ENCODE measurements at regions not wholly inside any gene's neighbourhood (a gene's known extent, or its start where the extent isn't known, plus 50 kb on each side); places are given as distances from the start of the nearest gene placed in this dataset.
"Not testable (repeated sequence)": the region's sequence is repeated elsewhere in the genome, so short reads cannot be mapped to it uniquely, and the experiment has no call there.

DNA sequence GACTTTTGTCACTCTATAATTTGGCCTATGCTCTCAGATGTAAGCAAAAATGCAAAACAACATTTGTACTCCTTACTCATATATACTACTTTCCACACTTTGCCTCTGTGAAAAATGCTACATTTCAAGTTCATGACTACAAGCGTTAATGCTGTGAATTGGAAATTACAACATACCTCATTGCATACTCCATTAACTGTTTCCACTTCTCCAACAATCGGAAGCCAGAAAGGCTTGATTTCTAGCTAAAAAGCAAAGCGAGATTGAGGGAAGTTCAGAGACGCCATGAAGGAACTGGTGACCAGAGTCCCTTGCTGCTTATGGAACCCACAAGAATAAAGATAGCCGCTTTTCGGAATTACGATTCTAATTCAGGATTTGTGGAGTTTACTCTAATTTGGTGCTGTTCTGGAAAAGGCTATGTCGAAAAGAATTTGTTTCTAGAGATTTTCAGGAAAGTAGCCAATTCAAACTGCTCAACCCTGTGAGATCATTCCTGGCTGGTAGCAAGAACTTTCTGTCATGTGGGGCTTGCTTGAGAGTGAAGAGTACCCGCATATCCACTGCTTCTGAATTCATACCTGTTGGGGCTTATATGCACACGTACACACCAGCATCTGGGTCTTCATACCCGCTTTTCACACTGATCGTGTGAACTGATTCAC, 98.0 kb upstream of the CITED2 start:
- in situ Hi-C loops (cut with HindIII; ENCODE audit: low sequenced_read_pairs), result no loop called here

DNA sequence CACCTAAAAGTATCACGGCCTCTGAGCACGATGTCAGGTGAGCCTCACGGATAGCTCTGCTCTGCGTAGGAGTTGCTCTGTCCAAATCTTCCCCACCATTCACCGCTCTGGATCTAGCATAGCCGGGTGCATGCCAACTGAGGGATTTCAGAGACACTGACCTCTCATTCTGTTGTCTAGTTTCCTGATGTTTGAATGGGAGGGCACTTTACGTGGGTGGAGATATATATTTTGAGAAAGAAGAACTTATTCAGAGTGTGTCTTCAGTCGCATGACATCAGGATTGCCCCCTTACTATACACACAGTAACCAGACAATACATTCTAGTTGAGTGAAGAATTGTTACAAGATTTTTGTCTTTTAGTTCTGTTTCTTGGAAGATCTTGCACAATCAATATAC, 96.5 kb upstream of the CITED2 start:
- in situ Hi-C loops (cut with HindIII; ENCODE audit: low sequenced_read_pairs), result no loop called here

DNA sequence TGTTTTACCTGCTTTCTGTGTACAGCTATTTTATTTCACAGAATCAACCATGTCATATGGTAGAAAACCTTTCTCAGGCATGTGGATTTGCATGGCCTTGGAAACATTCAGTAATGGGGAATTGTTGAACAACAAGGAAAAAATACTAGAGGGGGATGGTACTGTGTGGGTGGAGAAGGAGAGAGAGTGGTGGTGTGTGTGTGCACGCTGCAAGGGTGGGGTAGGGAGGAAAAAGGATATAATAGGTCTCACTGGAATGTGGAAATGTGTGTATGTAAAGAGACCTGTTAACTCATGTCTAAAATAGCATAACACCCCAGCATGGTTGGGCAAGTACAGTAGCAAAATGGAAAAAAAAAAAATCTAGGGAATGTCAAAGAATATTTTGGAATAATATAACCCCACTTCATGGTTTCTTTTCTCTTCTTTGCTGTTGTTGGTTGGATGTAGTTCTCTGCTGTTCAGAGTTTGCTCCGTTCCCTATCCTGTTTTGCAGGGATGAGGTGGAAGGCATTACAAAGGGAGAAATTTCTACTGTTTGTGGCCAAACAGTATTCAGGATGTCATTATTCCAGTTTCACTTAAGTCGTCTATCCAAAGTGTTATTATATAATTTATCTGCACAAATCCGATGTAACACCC, 93.9 kb upstream of the CITED2 start:
- in situ Hi-C loops (cut with HindIII; ENCODE audit: low sequenced_read_pairs), result loop anchor here (5.0 kb wide), 1 partner anchor 41 kb away; no protein-coding TSS in a partner anchor

DNA sequence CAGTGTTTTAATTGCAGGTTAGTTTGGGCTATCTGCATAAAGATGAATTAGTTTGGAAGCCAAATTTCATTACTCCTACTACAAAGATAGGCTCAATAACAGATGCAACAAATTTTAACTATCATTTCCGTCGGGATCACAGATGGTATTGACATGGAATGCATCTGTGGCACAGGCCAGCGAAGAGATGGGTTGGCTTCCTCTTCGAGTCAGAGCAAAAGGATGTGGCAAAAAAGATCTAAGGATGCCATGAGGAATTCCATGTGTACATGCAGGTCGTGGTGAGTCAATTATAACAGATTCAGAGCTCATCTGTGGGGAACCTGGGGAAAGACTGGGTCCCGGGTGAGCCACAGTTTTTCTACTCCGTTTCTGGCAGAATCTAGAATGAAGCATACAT, 83.0 kb upstream of the CITED2 start:
- in situ Hi-C loops (cut with HindIII; ENCODE audit: low sequenced_read_pairs), result no loop called here

DNA sequence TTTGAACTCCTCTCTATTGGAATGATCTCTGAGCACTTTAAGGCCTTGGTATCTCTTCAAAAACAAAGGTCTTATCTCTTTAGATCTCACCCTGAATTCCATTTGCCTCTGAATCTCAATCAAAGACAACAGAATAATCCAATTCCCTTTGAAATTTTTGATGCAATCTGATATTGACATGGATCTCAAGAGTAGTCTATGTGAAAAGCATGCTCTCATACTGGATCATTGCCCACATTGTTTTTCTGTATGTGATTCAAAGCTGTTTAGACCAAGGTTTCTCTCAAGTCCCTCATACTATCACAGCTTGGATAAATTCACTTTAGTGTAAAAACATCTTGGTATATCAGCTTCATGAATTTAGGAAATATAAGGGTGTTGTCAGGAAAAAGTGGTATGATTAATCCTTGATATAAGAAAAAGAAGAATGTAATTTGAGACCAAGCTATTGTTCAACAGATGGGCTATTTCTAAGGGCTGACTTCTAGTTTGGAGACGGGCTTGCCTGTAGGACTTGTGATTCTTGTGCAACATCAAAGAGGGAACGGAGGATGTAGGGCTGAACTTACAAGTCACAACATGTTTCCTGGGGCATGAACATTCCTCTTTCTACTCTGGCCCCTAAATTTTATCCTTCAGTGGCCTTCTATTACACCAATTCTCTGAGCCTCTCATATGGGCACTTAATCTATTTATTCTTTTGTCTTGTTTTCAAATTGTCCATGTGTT, 77.9 kb upstream of the CITED2 start:
- in situ Hi-C loops (cut with HindIII; ENCODE audit: low sequenced_read_pairs), result no loop called here

DNA sequence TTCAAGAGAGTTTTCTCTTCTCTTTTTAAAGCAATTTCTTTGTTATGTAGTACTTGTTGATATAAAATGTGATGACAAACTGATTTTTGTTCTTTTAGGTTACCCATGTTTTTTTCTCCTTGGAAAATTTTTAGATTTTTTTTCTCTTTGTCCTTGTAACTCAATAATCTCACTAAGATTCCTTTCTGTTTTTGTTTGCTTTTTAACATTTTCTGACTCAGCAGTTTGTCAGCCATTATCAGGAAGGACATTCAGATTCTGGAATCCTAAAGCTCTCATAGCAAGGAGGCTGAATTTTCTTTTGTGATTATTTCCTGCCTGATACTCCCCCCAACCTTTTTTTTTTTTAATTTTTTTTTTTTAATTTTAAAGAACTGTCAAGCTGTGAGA, 75.2 kb upstream of the CITED2 start:
- in situ Hi-C loops (cut with HindIII; ENCODE audit: low sequenced_read_pairs), result no loop called here

DNA sequence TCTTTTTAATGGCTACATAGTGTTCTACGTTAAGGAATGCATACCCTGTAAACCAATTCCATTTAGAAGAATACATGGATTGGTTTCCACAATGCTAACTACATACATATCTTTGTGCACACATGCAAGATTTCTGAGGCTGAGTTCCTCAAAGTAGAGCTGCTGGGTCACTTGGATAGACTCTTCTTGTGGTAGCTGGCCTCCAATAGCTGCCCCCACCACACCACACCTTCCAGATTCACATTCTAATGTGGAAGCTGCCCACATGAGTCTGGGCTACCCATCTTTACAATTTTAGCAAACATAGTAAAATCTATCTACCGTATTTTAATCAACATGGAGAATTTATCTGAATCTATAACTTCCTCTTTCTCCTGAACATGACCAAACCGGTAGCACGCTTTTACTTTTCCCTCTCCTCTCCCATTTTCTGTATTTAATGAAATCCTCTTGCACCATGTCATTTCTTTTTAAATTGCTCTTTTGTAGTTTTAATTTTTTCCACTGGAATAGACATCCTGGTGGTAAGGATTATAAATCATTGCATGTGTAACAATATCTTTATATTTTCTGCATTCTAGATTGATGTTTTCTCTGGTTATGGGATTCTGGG, 74.7 kb upstream of the CITED2 start:
- in situ Hi-C loops (cut with HindIII; ENCODE audit: low sequenced_read_pairs), result no loop called here

DNA sequence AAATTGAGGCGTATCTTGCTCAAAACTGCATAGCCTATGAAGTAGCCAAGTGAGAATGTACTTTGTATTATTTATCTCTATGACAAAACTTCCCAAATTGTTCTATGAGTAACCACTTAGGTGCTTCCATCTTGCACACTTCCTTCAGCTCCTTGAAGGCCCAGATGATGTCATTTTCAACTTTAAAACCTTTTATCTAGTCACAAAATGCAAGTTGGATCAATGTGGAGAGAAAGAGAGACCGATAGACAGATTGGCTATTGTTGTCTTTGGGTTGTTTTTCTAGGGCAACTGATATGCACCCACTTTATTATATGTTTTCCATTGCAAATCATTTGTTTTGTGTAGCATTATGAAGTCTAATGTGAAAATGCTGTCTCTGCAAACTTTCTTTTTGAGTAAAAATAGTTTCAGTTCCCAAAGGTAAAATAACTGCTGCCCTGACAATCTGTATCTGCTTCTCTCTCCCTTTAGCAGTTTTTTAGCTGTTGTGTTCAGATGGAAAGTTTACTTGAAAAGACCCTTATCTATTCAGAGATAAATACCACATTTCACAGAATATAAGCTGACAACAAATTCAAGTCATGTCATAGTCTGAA, 73.7 kb upstream of the CITED2 start:
- in situ Hi-C loops (cut with HindIII; ENCODE audit: low sequenced_read_pairs), result no loop called here

DNA sequence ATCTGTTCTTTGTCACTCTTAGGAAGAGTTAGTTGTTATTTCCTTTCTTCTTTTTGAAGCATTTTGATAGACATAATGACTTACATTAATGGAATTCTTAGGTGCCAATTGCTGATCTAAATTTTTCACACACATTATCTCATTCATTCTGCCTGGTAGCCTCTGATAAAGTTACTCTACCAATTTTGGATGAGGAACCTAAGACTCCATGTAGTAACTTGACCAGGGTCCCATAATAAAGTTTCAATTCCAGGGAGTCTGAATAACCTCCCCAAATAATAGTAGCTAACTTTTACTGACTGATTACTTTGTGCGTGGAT, 73.2 kb upstream of the CITED2 start:
- in situ Hi-C loops (cut with HindIII; ENCODE audit: low sequenced_read_pairs), result no loop called here

DNA sequence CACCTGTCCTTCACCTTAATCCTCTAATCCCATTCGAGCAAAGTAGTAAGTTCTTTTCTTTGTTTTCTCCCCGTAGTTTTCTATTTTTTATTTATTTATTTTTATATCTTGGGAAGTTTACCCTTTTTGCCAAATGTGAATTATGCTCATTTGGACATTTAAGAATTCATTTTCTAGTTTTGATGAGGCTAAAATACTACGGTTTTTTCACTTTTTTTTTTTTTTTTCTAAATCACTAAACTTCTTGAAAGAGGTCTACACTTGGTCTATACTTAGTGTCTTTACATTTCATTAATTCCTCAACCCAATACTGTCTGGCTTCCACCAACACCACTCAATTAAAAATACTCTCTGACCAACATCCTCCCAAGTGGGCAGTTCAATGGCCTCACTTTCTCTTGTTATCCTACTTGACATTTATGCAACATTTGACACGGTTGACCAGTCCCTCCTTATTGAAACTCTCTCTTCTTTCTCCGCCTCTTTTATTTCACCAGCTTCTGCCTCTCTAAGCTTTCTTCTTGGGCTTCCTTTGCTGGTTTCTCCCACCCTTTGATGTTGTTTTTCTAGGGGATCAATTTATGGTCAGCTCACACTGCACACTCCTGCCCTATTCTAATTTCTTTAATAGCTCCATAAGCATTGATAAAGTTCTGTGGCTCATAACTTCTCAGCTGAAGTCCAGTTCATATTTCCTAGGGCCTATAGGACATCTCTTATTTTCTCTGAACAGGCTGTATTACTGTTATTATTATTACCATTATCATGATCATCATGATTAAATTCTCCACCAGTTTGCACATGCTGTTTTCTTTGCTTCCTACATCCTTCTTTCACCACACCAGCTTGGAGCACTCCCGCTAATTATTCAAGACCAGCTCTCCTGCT, 72.6 kb upstream of the CITED2 start:
- in situ Hi-C loops (cut with HindIII; ENCODE audit: low sequenced_read_pairs), result no loop called here

DNA sequence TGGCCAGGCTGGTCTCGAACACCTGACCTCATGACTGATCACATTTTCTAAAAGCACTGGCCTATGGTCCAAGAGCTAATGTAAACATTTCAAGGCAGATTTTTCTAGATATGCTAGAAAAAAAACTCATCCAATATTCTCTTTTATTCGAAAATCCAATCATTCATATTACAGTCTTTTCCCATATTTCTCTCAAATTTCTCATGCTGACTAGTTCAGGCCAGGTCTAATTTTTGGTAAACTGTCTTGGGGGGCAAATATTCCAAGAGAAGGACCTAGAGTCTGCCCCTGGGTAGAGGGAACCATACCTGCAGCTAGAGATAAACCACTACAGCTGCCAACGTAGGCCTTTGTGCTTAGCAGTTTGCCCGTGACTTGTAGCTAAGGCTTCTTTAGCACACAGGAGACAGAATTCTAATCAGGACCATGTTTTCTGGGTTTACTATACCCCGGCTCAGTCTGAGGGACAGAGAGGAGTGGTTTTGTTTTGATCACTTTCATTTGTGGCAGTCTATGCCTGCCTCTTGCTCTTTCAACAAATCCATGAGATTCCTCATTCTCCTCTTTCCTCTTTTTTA, 71.8 kb upstream of the CITED2 start:
- in situ Hi-C loops (cut with HindIII; ENCODE audit: low sequenced_read_pairs), result no loop called here

DNA sequence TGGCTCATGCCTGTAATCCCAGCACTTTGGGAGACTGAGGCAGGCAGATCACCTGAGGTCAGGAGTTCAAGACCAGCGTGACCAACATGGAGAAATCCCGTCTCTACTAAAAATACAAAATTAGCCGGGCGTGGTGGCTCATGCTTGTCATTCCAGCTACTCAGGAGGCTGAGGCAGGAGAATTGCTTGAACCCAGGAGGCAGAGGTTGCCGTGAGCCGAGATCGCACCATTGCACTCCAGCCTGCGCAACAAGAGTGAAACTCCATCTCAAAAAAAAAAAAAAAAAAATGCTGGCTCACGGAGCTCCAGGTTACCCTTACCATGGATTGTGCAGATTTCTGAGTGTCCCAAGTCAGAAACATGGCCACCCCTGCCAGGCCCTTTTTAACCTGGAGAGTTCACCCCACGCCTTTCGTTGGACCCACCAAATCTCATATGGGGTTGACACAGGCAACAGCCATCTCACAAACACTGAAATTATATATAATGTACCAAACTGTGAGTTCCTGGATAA, 69.9 kb upstream of the CITED2 start:
- in situ Hi-C loops (cut with HindIII; ENCODE audit: low sequenced_read_pairs), result not testable (repeated sequence)

DNA sequence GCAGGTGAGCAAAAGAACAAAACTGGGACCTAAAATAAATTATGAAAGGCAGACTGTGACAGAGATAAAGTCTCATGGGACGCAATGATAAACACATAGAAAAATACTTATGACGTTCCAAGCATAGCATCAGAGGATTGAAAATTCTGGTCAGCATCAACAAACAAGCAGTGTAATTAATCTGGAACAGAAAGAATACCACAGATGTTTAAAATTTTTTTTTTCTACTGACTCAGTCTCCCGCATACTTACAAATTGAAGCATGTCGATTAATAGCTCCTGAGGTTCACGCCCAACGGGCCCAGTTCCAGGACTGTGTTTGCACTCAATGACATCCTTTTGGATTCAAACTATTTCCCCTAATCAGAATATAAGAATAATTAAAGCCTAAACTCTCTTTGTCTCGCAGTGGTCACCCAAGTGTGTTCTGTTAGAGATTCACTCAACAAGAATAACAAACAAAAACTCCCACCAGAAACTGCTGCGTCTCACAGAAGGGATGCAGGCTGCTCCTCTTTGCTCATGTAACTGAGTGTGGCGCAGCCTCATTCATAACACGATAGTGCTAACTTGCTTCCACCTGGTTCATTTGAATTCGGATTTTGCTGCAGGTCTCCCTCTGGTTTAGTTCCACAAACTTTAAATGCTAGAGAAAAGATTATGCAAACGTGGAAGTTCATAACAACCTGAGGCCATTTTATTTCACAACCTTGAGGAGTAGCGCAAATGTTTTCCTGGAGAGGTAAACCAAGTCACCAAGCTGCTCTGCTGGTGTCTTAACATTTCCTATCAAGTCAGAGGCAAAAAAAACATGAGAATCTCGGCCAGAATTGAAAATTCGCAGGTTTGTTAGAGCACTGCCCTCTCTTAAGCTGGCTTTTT, 69.0 kb upstream of the CITED2 start:
- in situ Hi-C loops (cut with HindIII; ENCODE audit: low sequenced_read_pairs), result no loop called here

DNA sequence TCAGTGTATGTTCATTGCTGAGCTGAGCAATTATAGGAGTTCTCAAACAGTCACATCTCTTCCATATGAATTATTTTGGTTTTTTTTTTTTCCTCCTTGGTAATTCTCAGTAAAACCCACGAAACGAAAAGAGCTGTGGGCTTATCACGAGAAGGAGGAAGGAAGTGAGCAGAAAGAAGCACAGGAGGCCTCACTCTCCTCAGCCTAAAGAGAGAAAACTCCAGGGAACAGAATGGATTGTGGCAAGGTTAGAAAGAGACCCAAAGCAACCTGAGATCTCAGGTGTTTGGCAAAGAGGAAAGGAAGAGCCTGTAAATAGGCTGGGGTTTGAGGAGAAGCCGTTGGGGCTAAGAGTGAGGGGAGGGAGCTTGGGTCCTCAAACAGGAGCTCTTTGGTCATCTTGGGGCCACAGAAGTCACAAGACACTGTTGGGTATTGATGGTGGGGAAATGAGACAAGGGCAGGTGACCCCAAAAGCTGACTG, 67.8 kb upstream of the CITED2 start:
- in situ Hi-C loops (cut with HindIII; ENCODE audit: low sequenced_read_pairs), result no loop called here

DNA sequence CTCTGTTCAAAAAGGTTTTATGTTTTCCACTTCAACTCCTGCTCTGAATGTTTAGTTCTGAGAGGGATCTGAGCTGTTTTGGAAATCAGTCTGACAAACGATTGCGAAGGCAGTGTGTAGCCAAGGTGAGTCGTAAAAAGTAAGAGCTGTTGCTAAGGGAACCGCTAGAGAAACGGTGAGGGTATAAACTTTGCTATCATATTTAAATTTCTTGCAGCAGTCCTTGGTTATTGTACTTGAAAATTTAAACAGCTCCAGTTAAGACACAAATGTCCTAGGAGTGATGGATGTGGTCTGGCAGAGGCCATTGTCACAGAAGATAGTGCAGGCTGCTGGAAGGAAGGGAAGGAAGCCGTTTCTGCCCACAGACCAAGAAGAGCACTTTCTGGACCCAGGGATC, 64.9 kb upstream of the CITED2 start:
- in situ Hi-C loops (cut with HindIII; ENCODE audit: low sequenced_read_pairs), result no loop called here

DNA sequence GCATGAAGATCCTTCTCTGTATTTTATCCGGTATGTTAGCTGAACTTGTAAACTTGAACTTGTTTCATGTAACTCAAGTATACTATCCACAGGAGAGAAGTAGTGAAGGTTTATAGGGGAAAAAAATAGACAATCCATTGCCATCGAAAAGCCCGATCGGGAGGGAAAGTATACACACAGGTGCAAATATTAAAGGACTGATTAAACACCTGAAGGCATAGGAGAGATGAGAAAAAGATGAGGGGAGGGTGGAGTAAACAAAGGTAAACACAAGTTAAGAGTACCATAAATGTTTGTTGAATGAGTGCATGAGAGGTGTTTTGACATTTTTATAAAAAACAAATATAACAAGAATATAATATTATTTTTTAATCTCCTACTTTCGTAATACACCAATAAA, 64.3 kb upstream of the CITED2 start:
- in situ Hi-C loops (cut with HindIII; ENCODE audit: low sequenced_read_pairs), result no loop called here

DNA sequence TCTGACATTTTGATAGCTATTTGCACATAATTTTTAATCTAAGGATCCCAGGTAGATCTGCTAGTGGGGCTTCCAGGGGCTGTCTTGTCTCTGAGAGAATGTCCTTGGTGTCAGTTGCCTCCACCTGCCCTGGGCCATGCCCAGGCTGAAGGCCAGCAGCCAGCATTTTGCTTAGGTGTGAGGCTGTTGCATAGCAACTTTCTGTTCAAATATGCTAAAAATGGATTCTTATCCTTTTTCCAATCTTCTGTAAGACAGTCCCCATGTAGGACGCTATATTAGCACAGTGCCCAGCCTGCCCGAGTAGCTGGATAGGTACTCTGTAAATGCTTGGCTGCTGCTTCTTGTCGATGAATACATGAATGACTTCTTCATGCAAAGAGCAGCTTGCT, 62.5 kb upstream of the CITED2 start:
- in situ Hi-C loops (cut with HindIII; ENCODE audit: low sequenced_read_pairs), result no loop called here

DNA sequence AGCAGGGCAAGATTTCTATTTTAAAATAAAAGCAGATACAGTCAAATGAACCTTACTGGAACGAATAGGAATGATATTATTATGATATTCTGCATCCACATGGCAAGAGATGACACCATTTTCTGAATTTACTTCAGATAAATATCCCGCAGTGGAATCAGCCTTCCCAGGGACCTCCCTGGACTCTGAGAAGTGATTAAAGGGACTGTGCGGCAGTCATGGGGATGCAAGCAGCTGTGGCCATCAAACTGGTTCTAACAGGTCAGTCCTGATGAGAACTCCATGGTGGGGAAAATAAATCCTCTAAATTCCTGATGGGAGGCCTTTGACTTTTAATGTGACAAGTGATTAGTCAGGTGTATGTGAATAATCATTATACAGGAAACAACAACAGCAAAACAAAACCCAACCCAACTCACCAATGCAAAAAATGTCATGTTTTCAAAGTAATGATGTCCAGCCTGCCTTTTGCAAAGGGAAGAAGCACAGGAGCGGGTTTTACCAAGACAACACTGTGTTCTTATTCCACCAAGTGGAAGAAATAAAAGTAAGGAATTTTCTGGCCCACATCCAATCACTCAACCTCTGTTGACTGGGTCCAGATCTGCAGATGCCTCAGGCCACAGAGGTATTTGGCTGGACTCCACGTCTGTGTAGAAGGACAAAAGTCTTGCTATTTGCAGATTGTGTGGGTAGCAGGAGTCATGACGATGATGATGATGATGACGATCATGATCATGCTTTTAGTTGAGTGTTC, 61.9 kb upstream of the CITED2 start:
- in situ Hi-C loops (cut with HindIII; ENCODE audit: low sequenced_read_pairs), result no loop called here
